Thyroid gland (tissue), 4 donors: ENCODE measurements at regions not wholly inside any gene's neighbourhood (a gene's known extent, or its start where the extent isn't known, plus 50 kb on each side); places are given as distances from the start of the nearest gene placed in this dataset.

Experiments
- POLR2A ChIP-seq, 2 donors: fragments of 450-650 bp; IDR thresholded peaks; one replicate each; pipeline ENCODE4 v1.6.1; 2017; ENCODE audit warnings: antibody characterized with exemption in 2 of 2, mild to moderate bottlenecking in 2 of 2, moderate library complexity in 1 of 2
- TF ChIP-seq, protein P1 (sequence below), 6 experiments: fragments of 200-600 bp in 3 of 6; fragments of 450-650 bp in 3 of 6; sonication (generic) in 3 of 6; IDR thresholded peaks; one replicate each; pipeline ENCODE4 v1.5.1; 2016 to 2019; ENCODE audit warnings: antibody characterized with exemption in 6 of 6, mild to moderate bottlenecking in 2 of 6, inconsistent platforms in 1 of 6, moderate library complexity in 1 of 6

GRCh38 chr17:70599198-70599597 is 429.9 kb downstream of the KCNJ2 start:
- TF ChIP-seq, protein P1, sequence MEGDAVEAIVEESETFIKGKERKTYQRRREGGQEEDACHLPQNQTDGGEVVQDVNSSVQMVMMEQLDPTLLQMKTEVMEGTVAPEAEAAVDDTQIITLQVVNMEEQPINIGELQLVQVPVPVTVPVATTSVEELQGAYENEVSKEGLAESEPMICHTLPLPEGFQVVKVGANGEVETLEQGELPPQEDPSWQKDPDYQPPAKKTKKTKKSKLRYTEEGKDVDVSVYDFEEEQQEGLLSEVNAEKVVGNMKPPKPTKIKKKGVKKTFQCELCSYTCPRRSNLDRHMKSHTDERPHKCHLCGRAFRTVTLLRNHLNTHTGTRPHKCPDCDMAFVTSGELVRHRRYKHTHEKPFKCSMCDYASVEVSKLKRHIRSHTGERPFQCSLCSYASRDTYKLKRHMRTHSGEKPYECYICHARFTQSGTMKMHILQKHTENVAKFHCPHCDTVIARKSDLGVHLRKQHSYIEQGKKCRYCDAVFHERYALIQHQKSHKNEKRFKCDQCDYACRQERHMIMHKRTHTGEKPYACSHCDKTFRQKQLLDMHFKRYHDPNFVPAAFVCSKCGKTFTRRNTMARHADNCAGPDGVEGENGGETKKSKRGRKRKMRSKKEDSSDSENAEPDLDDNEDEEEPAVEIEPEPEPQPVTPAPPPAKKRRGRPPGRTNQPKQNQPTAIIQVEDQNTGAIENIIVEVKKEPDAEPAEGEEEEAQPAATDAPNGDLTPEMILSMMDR (IDR thresholded peaks at IDR 0.05) = no peak
- no peak for TF ChIP-seq POLR2A (IDR thresholded peaks at IDR 0.05)
